A549 (cell line): ENCODE measurements at regions not wholly inside any gene's neighbourhood (a gene's known extent, or its start where the extent isn't known, plus 50 kb on each side); places are given as distances from the start of the nearest gene placed in this dataset.

Source experiments
- ATAC-seq, 2 experiments: fragments of 200-7000 bp in 1 of 2; fragments of >200 bp in 1 of 2; cut with Nextera tagmentation in 1 of 2; cut with Tn5 transposase in 1 of 2; 3 replicates each; pipeline versions ENCODE4 v1.8.0 to v1.9.1; 2018 to 2020; ENCODE audit warnings: mild to moderate bottlenecking in 1 of 2, moderate library complexity in 1 of 2
- CTCF ChIA-PET: fragments of 300-600 bp; sonication (Branson Sonifier 250); formaldehyde crosslinking; extraction: SDS; loops from one replicate; lab custom pipeline; 2021; ENCODE audit warnings: antibody characterized with exemption, inconsistent platforms; lab: Yijun Ruan, JAX
- POLR2A ChIA-PET: fragments of 350-600 bp; formaldehyde crosslinking; extraction: SDS; loops from one replicate; lab custom pipeline; 2021; ENCODE audit warnings: antibody characterized with exemption, inconsistent platforms; lab: Yijun Ruan, JAX
- DNase-seq, 2 experiments: peaks; one replicate each; pipeline versions ENCODE4 v3.0.0 to v3.0.0-alpha.2; 2011 to 2016; ENCODE audit warnings: low read depth in 1 of 2, low spot score in 1 of 2
- FAIRE-seq: peaks from 2 replicates; lab custom pipeline; 2011; peaks lifted over from hg19 to GRCh38; lab: Jason Lieb, UNC
- H3K27ac ChIP-seq, 2 experiments: fragments of >200 bp; sonication (Bioruptor Twin); formaldehyde crosslinking; 3 replicates each; pipeline ENCODE4 v1.5.1; 2016 to 2017
- H3K4me1 ChIP-seq: fragments of >200 bp; sonication (Bioruptor Twin); formaldehyde crosslinking; 3 replicates; pipeline ENCODE4 v1.6.1; 2016
- H3K4me2 ChIP-seq: fragments of >200 bp; sonication (Bioruptor Twin); formaldehyde crosslinking; 3 replicates; pipeline ENCODE4 v1.6.1; 2016
- H3K4me3 ChIP-seq: fragments of >200 bp; sonication (Bioruptor Twin); formaldehyde crosslinking; 3 replicates; pipeline ENCODE4 v1.5.1; 2016
- H3K9me3 ChIP-seq: fragments of >200 bp; sonication (Bioruptor Twin); formaldehyde crosslinking; 3 replicates; pipeline ENCODE4 v1.6.1; 2016
- BHLHE40 ChIP-seq: IDR thresholded peaks from 2 replicates; pipeline ENCODE4 v1.6.1; 2012; ENCODE audit warnings: low read depth, low read length, inconsistent platforms
- CBX8 ChIP-seq: fragments of 200-600 bp; sonication (generic); IDR thresholded peaks from 2 replicates; pipeline ENCODE4 v1.6.1; 2016
- CEBPB ChIP-seq, 2 experiments: fragments of >200 bp in 1 of 2; sonication (Bioruptor Twin) in 1 of 2; formaldehyde crosslinking in 1 of 2; IDR thresholded peaks; 2 replicates each; pipeline ENCODE4 v1.6.1; 2012 to 2016
- CHD4 ChIP-seq: fragments of 200-600 bp; sonication (generic); IDR thresholded peaks from 2 replicates; pipeline ENCODE4 v1.6.1; 2016; ENCODE audit warnings: antibody characterized with exemption, mild to moderate bottlenecking, borderline replicate concordance
- EP300 ChIP-seq, 2 experiments: fragments of >200 bp; sonication (Bioruptor Twin); formaldehyde crosslinking; IDR thresholded peaks; 2 replicates in 1 of 2; 3 replicates in 1 of 2; pipeline ENCODE4 v1.6.1; 2016 to 2017
- ESRRA ChIP-seq: fragments of 150-350 bp; IDR thresholded peaks from 2 replicates; pipeline ENCODE4 v1.6.1; 2014; ENCODE audit warnings: mild to moderate bottlenecking, low read length, borderline replicate concordance
- HEYL ChIP-seq: fragments of 250-450 bp; sonication (Bioruptor Pico); IDR thresholded peaks from 2 replicates; pipeline ENCODE4 v1.8.0; 2021; ENCODE audit warnings: mild to moderate bottlenecking, moderate library complexity
- HMGXB4 ChIP-seq: fragments of 250-450 bp; sonication (Bioruptor Pico); IDR thresholded peaks from 2 replicates; pipeline ENCODE4 v1.5.0; 2021; ENCODE audit warnings: mild to moderate bottlenecking, moderate library complexity, borderline replicate concordance
- HOXA7 ChIP-seq: fragments of 250-450 bp; sonication (Bioruptor Pico); IDR thresholded peaks from 2 replicates; pipeline ENCODE4 v1.5.0; 2020; ENCODE audit warnings: mild to moderate bottlenecking, moderate library complexity
- JUNB ChIP-seq: fragments of >200 bp; sonication (Bioruptor Twin); formaldehyde crosslinking; IDR thresholded peaks from 2 replicates; pipeline ENCODE4 v1.6.1; 2016
- KDM5A ChIP-seq: fragments of 200-600 bp; sonication (generic); IDR thresholded peaks from 2 replicates; pipeline ENCODE4 v1.6.1; 2016; ENCODE audit warnings: antibody characterized with exemption, mild to moderate bottlenecking
- MYC ChIP-seq: IDR thresholded peaks from 2 replicates; pipeline ENCODE4 v1.6.1; 2012; ENCODE audit warnings: mild to moderate bottlenecking, inconsistent platforms, low read length, improper control_type of control experiment, borderline replicate concordance
- NFE2L2 ChIP-seq: fragments of 150-350 bp; conservative IDR thresholded peaks from 2 replicates; pipeline ENCODE4 v1.6.1; 2014; ENCODE audit warnings: low read length
- NR3C1 ChIP-seq: fragments of >200 bp; sonication (Bioruptor Twin); formaldehyde crosslinking; IDR thresholded peaks from 3 replicates; pipeline ENCODE4 v1.6.1; 2017
- POLR2A ChIP-seq: IDR thresholded peaks from 2 replicates; pipeline ENCODE4 v1.6.1; 2012; ENCODE audit warnings: mild to moderate bottlenecking, low read length
- RAD21 ChIP-seq, 2 experiments: fragments of >200 bp in 1 of 2; sonication (Bioruptor Twin) in 1 of 2; formaldehyde crosslinking in 1 of 2; IDR thresholded peaks in 1 of 2; conservative IDR thresholded peaks in 1 of 2; 2 replicates in 1 of 2; 3 replicates in 1 of 2; pipeline ENCODE4 v1.6.1; 2012 to 2018; ENCODE audit warnings: inconsistent platforms in 1 of 2
- RFX5 ChIP-seq: fragments of 450-650 bp; IDR thresholded peaks from 2 replicates; pipeline ENCODE4 v1.7.1; 2014; ENCODE audit warnings: antibody characterized with exemption, mild to moderate bottlenecking, moderate library complexity
- RNF2 ChIP-seq: fragments of 200-600 bp; sonication (generic); IDR thresholded peaks from 2 replicates; pipeline ENCODE4 v1.6.1; 2016; ENCODE audit warnings: low read depth, mild to moderate bottlenecking, antibody characterized with exemption, moderate library complexity, borderline replicate concordance
- SMC3 ChIP-seq: fragments of >200 bp; sonication (Bioruptor Twin); formaldehyde crosslinking; IDR thresholded peaks from 3 replicates; pipeline ENCODE4 v1.6.1; 2018; ENCODE audit warnings: inconsistent platforms
- TFCP2L1 ChIP-seq: fragments of 250-450 bp; sonication (Bioruptor Pico); IDR thresholded peaks from 2 replicates; pipeline ENCODE4 v1.5.0; 2021; ENCODE audit warnings: mild to moderate bottlenecking
- TP53 ChIP-seq: fragments of 250-450 bp; sonication (Bioruptor Pico); IDR thresholded peaks from 2 replicates; pipeline ENCODE4 v1.5.0; 2021; ENCODE audit warnings: mild to moderate bottlenecking, moderate library complexity
- ZFP36 ChIP-seq: fragments of 450-650 bp; IDR thresholded peaks from 2 replicates; pipeline ENCODE4 v1.6.1; 2014; ENCODE audit warnings: borderline replicate concordance; ENCODE audit not compliant: partially characterized antibody
- ZNF302 ChIP-seq: fragments of 250-450 bp; sonication (Bioruptor Pico); IDR thresholded peaks from 2 replicates; pipeline ENCODE4 v1.9.0; 2021; ENCODE audit warnings: inconsistent platforms, mild to moderate bottlenecking, moderate library complexity
- WGBS: methylation state at CpG from one replicate; pipeline ENCODE4 v1.1.6; 2017; ENCODE audit errors: missing lambda C conversion rate; 5-methylcytosine and 5-hydroxymethylcytosine counted together
- TF ChIP-seq, protein P1 (sequence below): fragments of >200 bp; sonication (Bioruptor Twin); formaldehyde crosslinking; IDR thresholded peaks from 3 replicates; pipeline ENCODE4 v1.6.1; 2016
- TF ChIP-seq, protein P2 (sequence below): IDR thresholded peaks from 2 replicates; pipeline ENCODE4 v1.6.1; 2012
- TF ChIP-seq, protein P3 (sequence below): IDR thresholded peaks from 2 replicates; pipeline ENCODE4 v1.6.1; 2012
- TF ChIP-seq, protein P4 (sequence below): IDR thresholded peaks from 2 replicates; pipeline ENCODE4 v1.6.1; 2012; ENCODE audit warnings: low read depth, borderline replicate concordance

DNA sequence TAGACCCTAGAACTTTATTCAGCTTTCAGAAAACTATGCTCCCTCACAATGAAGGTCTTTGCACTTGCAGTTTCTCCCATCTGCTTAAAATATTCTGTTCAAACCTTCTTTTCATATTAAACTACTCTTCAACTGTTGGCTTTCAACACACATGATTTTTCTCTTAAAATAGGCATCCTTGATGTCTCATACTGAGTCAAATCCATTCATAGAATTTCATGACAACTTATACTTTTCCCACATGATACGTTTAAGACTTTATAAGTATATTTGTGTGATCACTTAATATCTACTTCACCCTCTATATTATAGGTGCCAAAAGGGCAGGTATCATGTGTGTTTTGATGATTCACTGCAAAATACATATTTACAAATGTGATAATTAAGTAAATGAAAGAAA, 412.5 kb downstream of the MMUT start:
- Histone ChIP-seq H3K27ac (no peak overlapping the region), H3K4me1 (no peaks in the 10 kb centered on the region), H3K4me2 (no peak overlapping the region), H3K4me3 (no peak overlapping the region), H3K9me3 (no peaks in the 10 kb centered on the region)
- ATAC-seq (no peak), DNase-seq (no peak), FAIRE-seq (no peak)
- ChIA-PET CTCF (no interaction called here), POLR2A (no interaction called here)
- TF ChIP-seq CEBPB (IDR thresholded peaks at IDR 0.05) = no peak
- no peak for TF ChIP-seq POLR2A
- TF ChIP-seq TFCP2L1 (CRISPR knock-in tag) = no peak
- TF ChIP-seq SMC3 = no peak
- no peak for TF ChIP-seq ZNF302 (CRISPR knock-in tag)
- TF ChIP-seq HMGXB4 (CRISPR knock-in tag) = no peak
- WGBS = 21% methylated on average over 1 of the region's 1 CpG

DNA sequence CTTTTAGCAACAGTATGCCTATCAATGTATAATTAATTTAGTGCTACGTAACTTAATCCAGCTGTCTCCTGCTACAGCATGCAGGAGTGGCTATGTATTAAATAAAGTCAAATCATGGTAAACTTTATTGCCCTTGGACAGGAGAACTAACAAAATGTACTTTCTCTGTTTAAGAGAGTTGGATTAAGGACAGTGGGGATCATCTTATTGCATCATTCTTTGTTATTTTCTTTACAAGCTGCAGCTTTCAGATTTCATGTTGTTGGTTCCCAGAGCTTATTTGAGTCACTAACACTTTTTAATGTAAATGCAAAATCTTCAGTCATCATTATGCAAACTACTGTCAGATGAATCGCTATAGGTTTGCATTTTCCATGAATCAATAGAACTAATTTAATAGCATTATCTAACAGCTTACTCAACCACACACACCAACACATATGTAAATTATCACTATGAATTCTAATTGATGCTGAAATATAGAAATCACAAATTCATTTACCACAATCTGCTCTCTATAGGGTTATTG, 424.7 kb downstream of the MMUT start:
- ATAC-seq (no peak), FAIRE-seq (no peak), DNase-seq (no peak)
- H3K4me1 ChIP-seq = no peaks in the 10 kb centered on the region
- TF ChIP-seq KDM5A = no peak
- TF ChIP-seq TP53 = no peak
- TF ChIP-seq, protein P1, sequence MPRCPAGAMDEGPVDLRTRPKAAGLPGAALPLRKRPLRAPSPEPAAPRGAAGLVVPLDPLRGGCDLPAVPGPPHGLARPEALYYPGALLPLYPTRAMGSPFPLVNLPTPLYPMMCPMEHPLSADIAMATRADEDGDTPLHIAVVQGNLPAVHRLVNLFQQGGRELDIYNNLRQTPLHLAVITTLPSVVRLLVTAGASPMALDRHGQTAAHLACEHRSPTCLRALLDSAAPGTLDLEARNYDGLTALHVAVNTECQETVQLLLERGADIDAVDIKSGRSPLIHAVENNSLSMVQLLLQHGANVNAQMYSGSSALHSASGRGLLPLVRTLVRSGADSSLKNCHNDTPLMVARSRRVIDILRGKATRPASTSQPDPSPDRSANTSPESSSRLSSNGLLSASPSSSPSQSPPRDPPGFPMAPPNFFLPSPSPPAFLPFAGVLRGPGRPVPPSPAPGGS = no peak
- no peak for TF ChIP-seq NFE2L2
- TF ChIP-seq RAD21 (conservative IDR thresholded peaks at IDR 0.05 in 1 of 2, IDR thresholded peaks at IDR 0.05 in 1 of 2) = no peak
- TF ChIP-seq, protein P2, sequence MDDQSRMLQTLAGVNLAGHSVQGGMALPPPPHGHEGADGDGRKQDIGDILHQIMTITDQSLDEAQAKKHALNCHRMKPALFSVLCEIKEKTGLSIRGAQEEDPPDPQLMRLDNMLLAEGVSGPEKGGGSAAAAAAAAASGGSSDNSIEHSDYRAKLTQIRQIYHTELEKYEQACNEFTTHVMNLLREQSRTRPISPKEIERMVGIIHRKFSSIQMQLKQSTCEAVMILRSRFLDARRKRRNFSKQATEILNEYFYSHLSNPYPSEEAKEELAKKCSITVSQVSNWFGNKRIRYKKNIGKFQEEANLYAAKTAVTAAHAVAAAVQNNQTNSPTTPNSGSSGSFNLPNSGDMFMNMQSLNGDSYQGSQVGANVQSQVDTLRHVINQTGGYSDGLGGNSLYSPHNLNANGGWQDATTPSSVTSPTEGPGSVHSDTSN = no peak
- TF ChIP-seq ESRRA = no peak
- TF ChIP-seq TFCP2L1 (CRISPR knock-in tag) = no peak
- TF ChIP-seq, protein P3, sequence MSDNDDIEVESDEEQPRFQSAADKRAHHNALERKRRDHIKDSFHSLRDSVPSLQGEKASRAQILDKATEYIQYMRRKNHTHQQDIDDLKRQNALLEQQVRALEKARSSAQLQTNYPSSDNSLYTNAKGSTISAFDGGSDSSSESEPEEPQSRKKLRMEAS = no peak
- no peak for TF ChIP-seq CBX8
- no peak for TF ChIP-seq CEBPB (IDR thresholded peaks at IDR 0.05)
- CTCF ChIA-PET = no interaction called here
- H3K27ac ChIP-seq = no peak overlapping the region
- H3K9me3 ChIP-seq = no peaks in the 10 kb centered on the region
- no peak overlapping the region for H3K4me2 ChIP-seq
- POLR2A ChIA-PET = no interaction called here
- WGBS = 77% methylated on average over 2 of the region's 2 CpGs
- H3K4me3 ChIP-seq = no peak overlapping the region

DNA sequence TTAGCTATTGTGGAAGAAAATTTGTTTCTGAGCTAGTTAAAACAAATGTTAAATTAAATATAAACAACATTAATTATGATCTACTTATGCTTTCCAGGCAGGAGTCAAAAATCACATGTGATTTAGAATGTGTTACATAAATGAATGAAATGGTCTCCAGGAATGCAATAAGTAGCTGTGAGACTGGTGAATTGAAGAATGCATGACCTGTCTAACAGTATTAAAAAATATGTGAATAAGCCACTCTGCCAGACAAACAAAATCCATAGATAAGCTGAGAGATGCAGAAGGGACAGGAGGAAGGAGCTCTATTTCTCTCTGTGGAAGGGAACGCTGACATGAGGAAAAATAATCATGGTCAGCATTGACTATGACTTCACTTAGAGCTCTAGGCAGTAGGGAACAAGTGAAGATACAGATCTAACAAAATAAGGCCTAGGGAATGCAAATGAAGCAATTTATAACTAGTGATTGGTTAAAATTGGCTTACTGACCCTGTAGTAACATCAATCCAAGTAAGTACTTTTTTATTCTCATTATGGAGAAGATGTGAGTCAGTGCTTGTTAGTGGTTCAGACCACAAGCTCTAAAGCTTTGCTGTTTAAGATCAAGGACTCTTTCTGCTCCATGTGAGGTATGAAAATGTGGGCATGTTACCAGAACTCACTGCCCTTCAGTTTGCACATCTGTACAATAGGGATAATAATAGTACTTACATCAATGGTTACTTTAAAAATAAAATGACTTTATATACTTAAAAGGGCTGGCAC, 432.6 kb downstream of the MMUT start:
- Histone ChIP-seq H3K4me1 (no peaks in the 10 kb centered on the region), H3K9me3 (no peaks in the 10 kb centered on the region), H3K4me2 (no peak overlapping the region), H3K4me3 (no peak overlapping the region), H3K27ac (no peak overlapping the region)
- ATAC-seq (no peak), FAIRE-seq (no peak), DNase-seq (no peak)
- POLR2A ChIA-PET = no interaction called here
- CTCF ChIA-PET = no interaction called here
- no peak for TF ChIP-seq ZFP36
- TF ChIP-seq HEYL (CRISPR knock-in tag) = no peak
- TF ChIP-seq RFX5 = no peak
- no peak for TF ChIP-seq CEBPB (IDR thresholded peaks at IDR 0.05)
- no peak for TF ChIP-seq RNF2
- TF ChIP-seq, protein P4, sequence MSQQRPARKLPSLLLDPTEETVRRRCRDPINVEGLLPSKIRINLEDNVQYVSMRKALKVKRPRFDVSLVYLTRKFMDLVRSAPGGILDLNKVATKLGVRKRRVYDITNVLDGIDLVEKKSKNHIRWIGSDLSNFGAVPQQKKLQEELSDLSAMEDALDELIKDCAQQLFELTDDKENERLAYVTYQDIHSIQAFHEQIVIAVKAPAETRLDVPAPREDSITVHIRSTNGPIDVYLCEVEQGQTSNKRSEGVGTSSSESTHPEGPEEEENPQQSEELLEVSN = no peak
- TF ChIP-seq NR3C1 = no peak
- no peak for TF ChIP-seq HOXA7 (CRISPR knock-in tag)
- TF ChIP-seq TP53 = no peak
- no peak for TF ChIP-seq MYC
- TF ChIP-seq BHLHE40 = no peak
- no peak for TF ChIP-seq EP300 (IDR thresholded peaks at IDR 0.05)
- no peak for TF ChIP-seq JUNB
- no peak for TF ChIP-seq CHD4
- WGBS = 11% methylated on average over 1 of the region's 1 CpG
